ENCODE measurements at regions not wholly inside any gene's neighbourhood (a gene's known extent, or its start where the extent isn't known, plus 50 kb on each side); places are given as distances from the start of the nearest gene placed in this dataset.
"Not testable (repeated sequence)": the region's sequence is repeated elsewhere in the genome, so short reads cannot be mapped to it uniquely, and the experiment has no call there.

GRCh38 chr1:176341656-176342055, 121.3 kb upstream of the PAPPA2 start:
- H3K27ac ChIP-seq = no peak overlapping the region
- TF ChIP-seq ZFX (IDR thresholded peaks at IDR 0.05) (no peak), CTCF (conservative IDR thresholded peaks at IDR 0.05) (no peak)

- no peak overlapping the region for H3K27ac ChIP-seq
- no peak for TF ChIP-seq CTCF (conservative IDR thresholded peaks at IDR 0.05)
- no peak for TF ChIP-seq ZFX (IDR thresholded peaks at IDR 0.05)
Measured at GRCh38 chr1:176338877-176339276, 124.1 kb upstream of the PAPPA2 start.

- H3K27ac ChIP-seq = no peak overlapping the region
- no peak for TF ChIP-seq ZFX (IDR thresholded peaks at IDR 0.05)
Measured at GRCh38 chr1:176330782-176331181, 123.7 kb upstream of the COP1 start.

- no peak overlapping the region for H3K27ac ChIP-seq
- TF ChIP-seq ZFX (IDR thresholded peaks at IDR 0.05) = no peak
- no peak for TF ChIP-seq CTCF (conservative IDR thresholded peaks at IDR 0.05)
Measured at GRCh38 chr1:176325664-176326063, 118.6 kb upstream of the COP1 start.

- no peak overlapping the region for H3K27ac ChIP-seq
- TF ChIP-seq ZFX (IDR thresholded peaks at IDR 0.05) = no peak
- TF ChIP-seq CTCF (conservative IDR thresholded peaks at IDR 0.05) = no peak
Measured at GRCh38 chr1:176323472-176323871, 116.4 kb upstream of the COP1 start.

GRCh38 chr1:176315519-176316220, 108.6 kb upstream of the COP1 start:
- TF ChIP-seq ZFX (IDR thresholded peaks at IDR 0.05) (no peak), CTCF (conservative IDR thresholded peaks at IDR 0.05) (no peak)
- H3K27ac ChIP-seq = no peak overlapping the region

GRCh38 chr1:176296602-176297001, 89.5 kb upstream of the COP1 start:
- H3K27ac ChIP-seq = not testable (repeated sequence)

GRCh38 chr1:176285996-176286395, 78.9 kb upstream of the COP1 start:
- TF ChIP-seq ZFX (IDR thresholded peaks at IDR 0.05) (no peak), CTCF (conservative IDR thresholded peaks at IDR 0.05) (no peak)
- no peak overlapping the region for H3K27ac ChIP-seq
